IMR-90 (cell line): ENCODE measurements at regions not wholly inside any gene's neighbourhood (a gene's known extent, or its start where the extent isn't known, plus 50 kb on each side); places are given as distances from the start of the nearest gene placed in this dataset.
"Not testable (repeated sequence)": the region's sequence is repeated elsewhere in the genome, so short reads cannot be mapped to it uniquely, and the experiment has no call there.

Source experiments
- ATAC-seq: fragments of 200-7000 bp; cut with Tn5 transposase; 2 replicates; pipeline ENCODE4 v1.9.1; 2020; ENCODE audit warnings: low read depth, mild to moderate bottlenecking, moderate library complexity
- BruUV-seq: library from RNA; stranded (reverse); fragments of 400-500 nt; replicated peaks from 2 replicates; lab custom pipeline; 2021; lab: Mats Ljungman, UMichigan
- CTCF ChIA-PET: fragments of 300-600 bp; formaldehyde crosslinking; extraction: SDS; loops from one replicate; lab custom pipeline; 2021; ENCODE audit warnings: antibody characterized with exemption; lab: Yijun Ruan, JAX
- POLR2A ChIA-PET: fragments of 300-600 bp; sonication (Branson Sonifier 250); formaldehyde crosslinking; loops from one replicate; lab custom pipeline; 2022; ENCODE audit warnings: antibody characterized with exemption; ENCODE audit not compliant: unreplicated experiment; lab: Charles Lee
- DNase-seq: peaks from one replicate; pipeline ENCODE4 v3.0.0; 2013
- H2AFZ ChIP-seq: replicated peaks from 2 replicates; pipeline ENCODE3; 2013; ENCODE audit warnings: low read length, mild to moderate bottlenecking; ENCODE audit not compliant: poor library complexity
- H2AK5ac ChIP-seq: 2 replicates; pipeline ENCODE4 v1.6.1; 2013; ENCODE audit warnings: low read depth, low read length, inconsistent platforms
- H2AK9ac ChIP-seq: replicated peaks from 2 replicates; pipeline ENCODE3; 2013; ENCODE audit warnings: mild to moderate bottlenecking, low read depth, low read length, moderate library complexity; ENCODE audit not compliant: poor library complexity
- H2BK120ac ChIP-seq: 2 replicates; pipeline ENCODE4 v1.6.1; 2013; ENCODE audit warnings: low read depth, low read length, inconsistent platforms
- H2BK15ac ChIP-seq: 3 replicates; pipeline ENCODE4 v1.6.1; 2013; ENCODE audit warnings: low read depth, low read length, inconsistent platforms
- H2BK20ac ChIP-seq: 2 replicates; pipeline ENCODE4 v1.6.1; 2013; ENCODE audit warnings: low read depth, mild to moderate bottlenecking, inconsistent platforms, low read length, moderate library complexity
- H2BK5ac ChIP-seq: 2 replicates; pipeline ENCODE4 v1.6.1; 2013; ENCODE audit warnings: mild to moderate bottlenecking, low read depth, low read length, inconsistent platforms; ENCODE audit not compliant: poor library complexity, severe bottlenecking
- H3K14ac ChIP-seq: replicated peaks from 2 replicates; pipeline ENCODE4 v1.6.1; 2013; ENCODE audit warnings: low read depth, low read length, inconsistent platforms
- H3K18ac ChIP-seq: 2 replicates; pipeline ENCODE4 v1.6.1; 2013; ENCODE audit warnings: low read depth, low read length, control low read depth
- H3K23ac ChIP-seq: 2 replicates; pipeline ENCODE4 v1.6.1; 2013; ENCODE audit warnings: low read depth, low read length, inconsistent platforms
- H3K27ac ChIP-seq: 2 replicates; pipeline ENCODE4 v1.5.1; 2013; ENCODE audit warnings: mild to moderate bottlenecking, control low read depth, low read length; ENCODE audit not compliant: insufficient read depth
- H3K27me3 ChIP-seq: 2 replicates; pipeline ENCODE4 v1.6.1; 2013; ENCODE audit warnings: low read length; ENCODE audit not compliant: control insufficient read depth, insufficient read depth
- H3K36me3 ChIP-seq: 2 replicates; pipeline ENCODE4 v1.6.1; 2013; ENCODE audit warnings: low read length, mixed read lengths; ENCODE audit not compliant: control insufficient read depth, insufficient read depth
- H3K4ac ChIP-seq: 2 replicates; pipeline ENCODE4 v1.6.1; 2013; ENCODE audit warnings: low read depth, low read length, inconsistent platforms
- H3K4me1 ChIP-seq: 2 replicates; pipeline ENCODE4 v1.6.1; 2013; ENCODE audit warnings: low read length, mixed read lengths; ENCODE audit not compliant: control insufficient read depth, insufficient read depth
- H3K4me2 ChIP-seq: 2 replicates; pipeline ENCODE4 v1.6.1; 2013; ENCODE audit warnings: low read depth, mild to moderate bottlenecking, control low read depth, low read length, moderate library complexity
- H3K4me3 ChIP-seq: 2 replicates; pipeline ENCODE4 v1.5.1; 2013; ENCODE audit warnings: low read depth, mild to moderate bottlenecking, control low read depth, low read length, moderate library complexity; ENCODE audit not compliant: insufficient read depth
- H3K56ac ChIP-seq: 2 replicates; pipeline ENCODE4 v1.6.1; 2013; ENCODE audit warnings: low read length, inconsistent platforms; ENCODE audit not compliant: insufficient read depth; ENCODE audit errors: extremely low read depth
- H3K79me1 ChIP-seq, 2 experiments: 2 replicates each; pipeline ENCODE4 v1.6.1; 2013; ENCODE audit warnings: low read length in 2 of 2, inconsistent platforms in 1 of 2, low read depth in 1 of 2
- H3K9ac ChIP-seq: 2 replicates; pipeline ENCODE4 v1.6.1; 2013; ENCODE audit warnings: low read depth, low read length, control low read depth
- H3K9me1 ChIP-seq: 2 replicates; pipeline ENCODE4 v1.6.1; 2013; ENCODE audit warnings: low read length, inconsistent platforms; ENCODE audit not compliant: insufficient read depth
- H3K9me3 ChIP-seq: 2 replicates; pipeline ENCODE4 v1.6.1; 2013; ENCODE audit warnings: low read length; ENCODE audit not compliant: control insufficient read depth, insufficient read depth
- H4K20me1 ChIP-seq: 2 replicates; pipeline ENCODE4 v1.6.1; 2013; ENCODE audit warnings: low read length, inconsistent platforms; ENCODE audit not compliant: insufficient read depth
- H4K5ac ChIP-seq: 2 replicates; pipeline ENCODE4 v1.6.1; 2013; ENCODE audit warnings: mild to moderate bottlenecking, low read depth, low read length, control low read depth
- H4K8ac ChIP-seq, 2 experiments: 2 replicates each; pipeline ENCODE4 v1.6.1; 2013; ENCODE audit warnings: low read depth in 2 of 2, low read length in 2 of 2, control low read depth in 1 of 2, inconsistent platforms in 1 of 2
- H4K91ac ChIP-seq: 2 replicates; pipeline ENCODE4 v1.6.1; 2013; ENCODE audit warnings: low read depth, low read length, inconsistent platforms; ENCODE audit not compliant: insufficient read depth
- WGBS, 2 experiments: methylation state at CpG; one replicate each; pipeline versions ENCODE4 v1.1.5 to v1.1.7; 2013; ENCODE audit warnings: missing lambda C conversion rate in 2 of 2; ENCODE audit not compliant: insufficient read length in 1 of 2; ENCODE audit errors: extremely low coverage in 2 of 2; 5-methylcytosine and 5-hydroxymethylcytosine counted together
- dilution Hi-C: fragments of 300-500 bp; cut with HindIII; formaldehyde crosslinking; loops from one replicate; pipeline ENCODE4 v1.14.3; 2018; ENCODE audit warnings: low sequenced_read_pairs; ENCODE audit not compliant: unreplicated experiment
- in situ Hi-C: fragments of 300-500 bp; cut with MboI; formaldehyde crosslinking; loops from 3 replicates; pipeline ENCODE4 v1.14.3; 2019; ENCODE audit warnings: low sequenced_read_pairs, inconsistent platforms, mixed read lengths
- intact Hi-C: fragments of 100-400 bp; cut with micrococcal nuclease; formaldehyde crosslinking; loops from 2 replicates; pipeline ENCODE4 v1.10.0; 2022

GRCh38 chr2:89255013-89255412, 563.5 kb downstream of the RPIA start:
- H3K27me3 ChIP-seq, H3K27ac ChIP-seq, in situ Hi-C loops, H4K5ac ChIP-seq, H2BK120ac ChIP-seq, H3K36me3 ChIP-seq, H2AK9ac ChIP-seq, H3K79me1 ChIP-seq, intact Hi-C loops, ATAC-seq, H2AK5ac ChIP-seq, H2BK15ac ChIP-seq, H2BK5ac ChIP-seq, H4K8ac ChIP-seq, dilution Hi-C loops, H3K9me3 ChIP-seq, H3K4me1 ChIP-seq, H2BK20ac ChIP-seq, H3K23ac ChIP-seq, H2AFZ ChIP-seq, H3K9ac ChIP-seq, H3K14ac ChIP-seq, BruUV-seq, CTCF ChIA-PET, H3K18ac ChIP-seq, H3K56ac ChIP-seq, H4K91ac ChIP-seq, H3K4ac ChIP-seq, H4K20me1 ChIP-seq, H3K9me1 ChIP-seq, H3K4me3 ChIP-seq, H3K4me2 ChIP-seq, POLR2A ChIA-PET, DNase-seq: not testable (repeated sequence)
- WGBS, 2 experiments: 17% methylated on average over 1 of the region's 3 CpGs; no CpG with 5 or more reads in 1 of the 2 experiments

GRCh38 chr2:89273443-89273842, 582.0 kb downstream of the RPIA start:
- H4K20me1 ChIP-seq, H4K8ac ChIP-seq, CTCF ChIA-PET: not testable (repeated sequence)

More at GRCh38 chr2:89273443-89273842, 582.0 kb downstream of the RPIA start:
- H3K4me3 ChIP-seq, H3K56ac ChIP-seq, DNase-seq, H2BK120ac ChIP-seq, intact Hi-C loops, in situ Hi-C loops, H3K79me1 ChIP-seq, H3K14ac ChIP-seq, H3K23ac ChIP-seq, H3K18ac ChIP-seq, H2AFZ ChIP-seq, H3K9me1 ChIP-seq, H3K4me2 ChIP-seq, H3K4me1 ChIP-seq, H3K27me3 ChIP-seq, H3K9me3 ChIP-seq, H2AK9ac ChIP-seq, H3K27ac ChIP-seq, H2AK5ac ChIP-seq, H3K36me3 ChIP-seq, H2BK15ac ChIP-seq, H3K4ac ChIP-seq, H2BK20ac ChIP-seq, POLR2A ChIA-PET, H4K91ac ChIP-seq, H2BK5ac ChIP-seq, H3K9ac ChIP-seq, BruUV-seq, ATAC-seq, dilution Hi-C loops, H4K5ac ChIP-seq: not testable (repeated sequence)
- WGBS, 2 experiments: no CpG with 5 or more reads among the region's 4 CpGs
